PC-9 (cell line): ENCODE measurements at regions not wholly inside any gene's neighbourhood (a gene's known extent, or its start where the extent isn't known, plus 50 kb on each side); places are given as distances from the start of the nearest gene placed in this dataset.

Experiments
- EZH2 ChIP-seq: fragments of 200-600 bp; sonication (generic); IDR thresholded peaks from 2 replicates; pipeline ENCODE4 v1.8.0; 2017; ENCODE audit warnings: antibody characterized with exemption, low read depth
- TF ChIP-seq, protein P1 (sequence below): fragments of 200-600 bp; sonication (generic); conservative IDR thresholded peaks from 2 replicates; pipeline ENCODE4 v1.6.1; 2017; ENCODE audit warnings: mixed run types, antibody characterized with exemption, mild to moderate bottlenecking, moderate library complexity

- TF ChIP-seq, protein P1, sequence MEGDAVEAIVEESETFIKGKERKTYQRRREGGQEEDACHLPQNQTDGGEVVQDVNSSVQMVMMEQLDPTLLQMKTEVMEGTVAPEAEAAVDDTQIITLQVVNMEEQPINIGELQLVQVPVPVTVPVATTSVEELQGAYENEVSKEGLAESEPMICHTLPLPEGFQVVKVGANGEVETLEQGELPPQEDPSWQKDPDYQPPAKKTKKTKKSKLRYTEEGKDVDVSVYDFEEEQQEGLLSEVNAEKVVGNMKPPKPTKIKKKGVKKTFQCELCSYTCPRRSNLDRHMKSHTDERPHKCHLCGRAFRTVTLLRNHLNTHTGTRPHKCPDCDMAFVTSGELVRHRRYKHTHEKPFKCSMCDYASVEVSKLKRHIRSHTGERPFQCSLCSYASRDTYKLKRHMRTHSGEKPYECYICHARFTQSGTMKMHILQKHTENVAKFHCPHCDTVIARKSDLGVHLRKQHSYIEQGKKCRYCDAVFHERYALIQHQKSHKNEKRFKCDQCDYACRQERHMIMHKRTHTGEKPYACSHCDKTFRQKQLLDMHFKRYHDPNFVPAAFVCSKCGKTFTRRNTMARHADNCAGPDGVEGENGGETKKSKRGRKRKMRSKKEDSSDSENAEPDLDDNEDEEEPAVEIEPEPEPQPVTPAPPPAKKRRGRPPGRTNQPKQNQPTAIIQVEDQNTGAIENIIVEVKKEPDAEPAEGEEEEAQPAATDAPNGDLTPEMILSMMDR, result no peak
- no peak for TF ChIP-seq EZH2
Measured at GRCh38 chr2:220811952-220812570, 760.0 kb downstream of the EPHA4 start.
